ENCODE measurements at regions not wholly inside any gene's neighbourhood (a gene's known extent, or its start where the extent isn't known, plus 50 kb on each side); places are given as distances from the start of the nearest gene placed in this dataset.
"Not testable (repeated sequence)": the region's sequence is repeated elsewhere in the genome, so short reads cannot be mapped to it uniquely, and the experiment has no call there.

DNA sequence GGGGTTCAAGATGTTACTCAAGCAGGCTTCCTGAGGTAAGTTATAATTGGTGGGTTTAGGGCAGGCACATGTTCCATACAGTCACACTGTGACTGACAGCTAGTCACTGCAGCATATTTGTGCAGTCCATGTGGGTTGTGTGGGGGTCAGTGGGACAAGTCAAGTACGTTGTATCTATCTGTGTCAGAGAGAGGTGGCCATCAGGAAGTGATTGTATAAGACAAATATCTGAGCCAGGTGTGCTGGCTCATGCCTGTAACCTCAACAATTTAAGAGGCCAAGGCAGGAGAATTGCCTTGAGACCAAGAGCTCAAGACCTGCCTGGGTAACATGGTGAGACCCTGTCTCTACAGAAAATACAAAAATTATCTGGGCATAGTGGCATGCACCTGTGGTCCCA lies 509.3 kb downstream of the CENPC start:
- DNase-seq, result no peak

DNA sequence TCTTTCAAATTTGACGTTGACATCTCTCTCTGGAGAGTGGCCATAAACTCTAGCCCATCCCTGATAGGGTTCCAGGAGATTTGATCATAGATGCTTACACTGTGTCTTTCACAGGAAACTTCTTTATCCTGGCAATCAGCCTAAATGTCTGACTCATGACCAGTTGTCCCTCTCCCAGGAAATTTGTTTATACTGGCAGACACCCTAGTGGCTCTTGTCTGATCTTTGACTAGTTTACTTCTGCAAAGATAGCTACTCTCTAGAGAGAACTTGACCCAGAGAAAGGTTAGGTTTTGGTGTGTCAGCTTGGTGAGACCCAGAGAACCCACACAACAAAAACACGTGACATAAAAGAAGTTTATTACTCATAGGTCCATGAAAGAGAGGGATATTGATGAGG lies 509.8 kb downstream of the CENPC start:
- DNase-seq, result no peak

DNA sequence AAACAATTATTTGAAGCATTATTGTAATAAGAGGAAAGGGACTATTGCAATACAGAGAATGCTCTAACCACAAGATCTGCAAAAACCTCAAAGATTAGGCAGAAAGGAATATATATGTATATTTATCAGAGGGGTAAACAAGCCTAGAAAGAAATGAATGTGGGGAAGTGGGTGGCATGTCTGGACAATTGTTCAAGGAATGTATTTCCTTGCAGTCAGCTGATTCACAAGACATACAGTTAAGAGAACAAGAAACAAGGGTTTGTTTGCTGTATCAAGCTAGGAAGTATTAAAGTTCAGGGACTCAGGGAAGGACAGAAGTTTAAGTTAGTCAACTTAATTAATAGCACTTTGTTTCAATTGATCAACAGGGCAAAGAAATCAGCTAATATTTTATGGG lies 514.7 kb downstream of the CENPC start:
- no peak for DNase-seq

DNA sequence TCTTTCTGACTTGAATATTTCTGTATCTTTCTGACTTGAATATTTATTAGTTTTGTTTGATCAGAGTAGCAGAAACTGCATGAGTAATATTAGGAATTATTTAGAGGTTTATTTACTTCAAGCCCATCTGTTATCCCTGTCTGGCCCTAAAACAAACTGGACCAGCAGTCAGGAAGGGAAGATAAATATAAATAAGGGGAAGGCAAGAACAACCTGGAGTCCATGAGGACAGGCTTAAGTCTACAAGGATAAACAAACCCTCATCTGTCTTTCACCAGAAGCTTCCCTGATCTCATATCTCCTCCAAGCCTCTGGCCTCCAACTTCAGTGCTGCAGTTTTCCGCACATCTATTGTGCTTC lies 524.9 kb downstream of the CENPC start:
- DNase-seq, result no peak

DNA sequence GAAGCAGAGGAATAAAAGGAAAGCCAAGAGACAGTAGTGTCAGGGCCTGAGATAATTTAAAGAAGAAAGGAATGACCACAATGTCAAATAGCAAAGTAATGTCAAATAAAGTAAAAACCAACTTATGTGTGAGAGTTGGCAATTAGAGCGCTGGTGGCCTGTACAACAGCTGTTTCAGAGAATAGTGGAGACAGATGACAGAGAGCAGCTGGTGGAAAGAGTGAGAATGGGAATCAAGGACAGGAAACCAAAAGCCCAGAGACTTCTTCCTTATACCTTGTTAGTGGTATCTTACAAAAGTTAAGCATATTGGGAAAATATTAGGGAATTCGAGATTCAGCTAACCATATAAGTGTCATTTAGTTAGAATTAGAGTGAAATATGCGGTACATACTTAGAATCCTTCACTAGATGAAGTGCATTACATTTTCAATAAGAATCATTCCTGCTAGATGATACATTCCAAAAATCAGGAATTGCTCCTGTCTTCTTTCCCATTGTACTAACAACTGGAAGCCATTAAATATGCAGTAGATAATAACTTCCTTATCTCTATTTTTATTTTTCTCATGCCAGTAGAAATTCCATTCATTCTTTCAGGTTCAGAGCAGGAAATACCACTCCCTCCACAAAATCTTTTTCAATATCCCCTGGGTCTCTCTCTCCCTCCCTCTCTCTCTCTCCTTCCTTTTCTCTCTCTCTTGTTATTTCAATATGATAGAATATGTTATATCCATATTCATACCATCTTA lies 525.4 kb downstream of the CENPC start:
- no peak for DNase-seq

DNA sequence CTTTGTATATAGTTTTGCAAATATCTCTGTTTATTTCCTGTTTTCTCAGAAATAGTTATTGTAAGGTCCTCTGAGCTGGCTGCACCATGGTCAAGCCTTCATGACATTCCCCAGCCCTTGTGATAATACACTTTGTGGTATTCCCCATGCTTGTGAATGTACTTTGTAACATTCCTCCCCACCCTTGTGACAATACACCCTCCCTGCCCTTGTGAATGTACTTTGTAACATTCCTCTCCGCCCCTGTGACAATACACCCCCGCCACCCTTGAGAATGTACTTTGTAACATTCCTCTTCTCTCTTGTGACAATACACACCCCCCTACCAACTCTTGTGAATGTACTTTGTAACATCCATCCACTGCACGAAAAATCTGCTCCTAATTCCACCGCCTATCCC lies 530.7 kb downstream of the CENPC start:
- DNase-seq, result no peak

DNA sequence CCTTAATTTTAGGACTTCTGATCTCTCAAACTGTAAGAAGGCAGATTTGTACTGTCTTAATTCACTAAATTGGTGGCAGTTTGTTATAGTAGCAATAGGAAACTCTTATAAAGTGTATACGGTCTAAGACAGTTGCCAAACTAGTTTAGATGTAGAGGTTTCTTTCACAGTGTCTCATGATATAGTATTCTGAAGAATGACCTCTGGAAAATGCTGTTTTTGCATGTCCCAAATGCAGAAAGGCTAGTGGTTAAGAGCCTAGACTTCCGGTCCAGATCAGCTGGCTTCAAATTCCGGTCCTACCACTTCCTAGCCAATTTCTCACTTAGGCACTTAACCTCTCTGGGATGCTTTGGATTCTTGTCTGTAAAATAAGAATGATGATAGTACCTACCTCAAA lies 538.5 kb downstream of the CENPC start:
- DNase-seq, result no peak

DNA sequence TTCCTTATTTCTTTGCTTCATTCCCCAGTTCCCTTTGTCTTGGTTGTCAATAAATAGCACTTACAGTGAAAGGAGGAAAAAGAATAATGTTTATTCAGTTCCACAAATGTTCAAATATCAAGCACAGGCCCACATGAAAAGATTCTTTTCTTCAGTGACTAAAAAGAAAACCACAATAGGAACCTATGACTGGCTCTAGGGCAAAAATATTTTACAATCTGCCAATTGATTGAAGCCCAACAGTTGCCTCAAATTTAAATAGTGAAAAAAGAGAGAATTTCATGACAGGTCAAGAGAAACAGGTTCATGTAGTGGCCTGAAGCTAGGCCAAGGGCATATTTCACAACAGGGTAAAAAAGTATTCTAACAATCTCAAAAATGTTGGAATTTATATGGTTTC lies 553.8 kb downstream of the CENPC start:
- DNase-seq, result no peak

DNA sequence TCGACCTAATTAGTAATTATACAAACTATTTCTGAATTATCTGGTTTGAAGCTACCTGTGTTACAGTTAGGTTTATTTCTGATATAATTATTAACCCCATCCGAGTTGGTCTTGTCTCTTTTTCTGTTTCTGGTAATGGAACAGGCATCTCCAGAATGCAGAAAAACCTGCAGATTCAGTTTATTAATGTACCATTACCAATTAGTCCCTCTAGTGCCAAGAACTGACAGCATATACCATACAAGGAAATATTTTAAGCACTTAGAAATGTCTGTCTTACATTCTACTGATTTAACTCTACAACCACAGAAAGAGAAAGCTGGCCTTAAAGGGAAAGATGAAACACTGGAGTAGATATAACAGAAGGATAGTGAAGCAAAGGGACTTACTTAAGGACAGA lies 570.6 kb downstream of the CENPC start:
- DNase-seq, result no peak

DNA sequence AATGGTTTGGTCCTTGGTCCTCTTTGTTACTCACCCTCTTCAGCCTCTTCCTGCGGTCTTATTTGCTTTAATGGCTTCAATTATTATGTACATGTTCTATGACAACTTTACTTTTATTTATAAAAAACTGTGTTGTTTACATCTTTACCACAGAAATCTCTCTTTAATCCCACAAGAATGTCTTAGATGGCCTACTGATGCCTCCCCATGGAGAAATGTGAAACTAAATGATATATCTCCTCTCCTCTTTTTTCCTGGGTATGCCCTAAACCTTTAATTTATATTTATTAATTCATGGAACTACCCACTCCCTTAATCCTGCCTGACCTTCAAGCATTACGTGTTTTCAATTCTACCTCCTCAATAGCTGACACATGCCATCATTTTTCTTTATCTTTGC lies 573.2 kb downstream of the CENPC start:
- no peak for DNase-seq

DNA sequence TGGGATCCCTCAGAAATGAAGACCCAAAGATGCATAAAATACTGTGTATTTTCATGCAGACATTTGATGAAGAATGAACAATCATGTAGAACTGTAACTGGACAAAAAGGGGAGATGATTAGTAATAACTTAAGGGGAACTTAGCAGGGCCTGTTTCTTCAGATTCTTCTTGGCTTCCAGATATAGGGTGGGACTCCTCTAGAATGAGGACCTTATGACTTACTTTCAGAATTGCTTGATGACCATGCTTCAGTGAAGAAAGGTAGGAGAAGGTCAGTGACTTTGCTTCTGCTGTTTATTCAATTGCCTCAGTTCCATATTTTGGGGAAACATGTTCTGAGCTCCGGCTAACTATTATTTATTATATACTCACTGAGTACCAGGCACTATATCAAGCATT lies 580.8 kb downstream of the CENPC start:
- no peak for DNase-seq

DNA sequence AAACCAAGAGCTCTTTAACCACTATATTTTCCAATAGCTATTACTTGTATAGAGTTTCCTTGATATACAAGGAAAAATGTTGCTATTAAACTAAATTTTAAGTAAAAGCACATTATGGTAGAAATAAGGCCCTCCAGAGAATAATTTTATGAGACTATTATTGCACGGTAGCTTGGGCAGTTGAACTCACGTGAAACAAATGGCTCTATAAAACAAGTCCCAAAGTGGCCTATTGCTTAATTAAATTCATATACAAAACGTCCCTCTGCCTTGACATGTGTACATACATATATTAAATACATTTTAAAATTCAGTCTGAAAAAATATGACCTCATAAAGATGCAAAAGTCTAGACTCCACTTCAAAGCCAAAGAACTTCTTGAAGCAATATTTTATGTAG lies 582.2 kb downstream of the CENPC start:
- DNase-seq, result no peak

DNA sequence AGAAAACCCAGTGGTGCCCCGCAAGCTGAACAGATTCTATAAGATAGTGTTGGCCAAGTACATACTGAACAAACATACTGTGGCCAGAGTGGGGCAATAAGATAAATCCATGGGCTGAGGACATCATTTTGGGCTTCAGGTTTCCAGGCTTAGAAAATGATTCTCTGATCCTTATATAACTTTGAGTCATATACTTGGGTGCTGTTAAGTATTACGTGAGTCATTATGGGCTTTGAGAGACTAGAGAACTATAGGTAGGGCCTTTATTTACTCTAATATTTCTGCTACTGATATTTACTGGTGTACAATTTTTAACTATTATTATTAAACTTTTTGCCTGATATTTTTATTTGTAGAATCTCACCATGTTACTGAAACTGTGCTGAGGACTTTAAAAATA lies 586.1 kb downstream of the CENPC start:
- DNase-seq, result no peak

DNA sequence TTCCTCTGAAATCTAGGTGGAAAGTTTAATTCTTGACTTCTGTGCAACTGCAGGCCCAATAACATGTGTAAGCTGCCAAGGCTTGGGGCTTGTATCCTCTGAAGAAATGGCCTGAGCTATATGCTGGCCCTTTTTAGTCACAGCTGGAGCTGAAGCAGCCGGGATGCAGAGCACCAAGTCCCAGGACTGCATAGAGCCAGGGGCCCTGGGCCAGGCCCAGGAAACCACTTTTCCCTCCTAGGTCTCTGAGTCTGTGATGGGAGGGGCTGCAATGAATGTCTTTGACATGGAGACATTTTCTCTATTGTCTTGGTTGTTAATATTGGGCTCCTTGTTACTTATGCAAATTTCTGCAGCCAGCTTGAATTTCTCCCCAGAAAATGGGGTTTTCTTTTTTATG lies 588.5 kb downstream of the CENPC start:
- no peak for DNase-seq

DNA sequence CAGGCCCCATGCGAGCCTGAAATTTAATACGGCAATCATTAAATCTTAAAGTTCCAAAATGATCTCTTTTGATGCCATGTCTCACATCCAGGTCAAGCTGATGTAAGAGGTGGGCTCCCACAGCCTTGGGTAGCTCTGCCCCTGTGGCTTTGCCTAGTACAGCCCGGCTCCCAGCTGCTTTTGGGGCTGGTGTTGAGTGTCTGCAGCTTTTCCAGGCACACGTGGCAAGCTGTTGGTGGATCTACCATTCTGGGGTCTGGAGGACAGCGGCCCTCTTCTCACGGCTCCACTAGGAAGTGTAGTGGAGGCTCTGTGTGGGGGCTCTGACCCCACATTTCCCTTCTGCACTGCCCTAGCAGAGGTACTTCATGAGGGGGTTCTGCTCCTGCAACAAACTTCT lies 588.9 kb downstream of the CENPC start:
- no peak for DNase-seq

DNA sequence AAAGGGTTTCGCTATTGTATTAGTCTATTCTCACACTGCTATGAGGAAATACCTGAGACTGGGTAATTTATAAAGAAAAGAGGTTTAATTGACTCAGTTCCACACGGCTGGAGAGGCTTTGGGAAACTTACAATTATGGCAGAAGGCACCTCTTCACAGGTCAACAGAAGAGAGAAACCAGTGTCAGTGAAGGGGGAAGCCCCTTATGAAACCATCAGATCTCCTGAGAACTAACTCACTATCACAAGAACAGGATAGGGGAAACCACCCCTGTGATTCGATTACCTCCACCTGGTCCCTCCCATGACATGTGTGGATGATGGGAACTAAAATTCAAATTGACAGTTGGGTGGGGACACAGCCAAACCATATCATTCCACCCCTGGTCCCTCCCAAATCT lies 589.5 kb downstream of the CENPC start:
- no peak for DNase-seq

DNA sequence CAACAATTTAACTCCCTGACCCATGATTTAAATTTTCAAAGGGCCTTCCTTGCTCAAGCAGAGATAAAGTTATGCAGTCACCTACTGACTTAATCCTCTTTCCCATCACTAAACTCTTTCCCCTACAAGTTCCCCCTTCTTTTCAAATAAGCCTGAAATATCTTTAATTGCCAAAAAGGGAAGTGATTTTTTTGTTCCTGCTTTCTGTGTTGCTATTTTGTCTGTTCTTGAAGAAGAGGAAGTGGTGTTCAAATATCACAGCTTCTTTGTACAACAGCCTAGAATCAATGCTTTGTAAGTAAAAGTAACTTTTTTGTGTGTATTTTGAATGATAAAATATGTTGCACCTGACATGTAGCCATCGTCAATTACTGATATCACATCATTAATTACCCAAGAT lies 595.9 kb downstream of the CENPC start:
- no peak for DNase-seq

DNA sequence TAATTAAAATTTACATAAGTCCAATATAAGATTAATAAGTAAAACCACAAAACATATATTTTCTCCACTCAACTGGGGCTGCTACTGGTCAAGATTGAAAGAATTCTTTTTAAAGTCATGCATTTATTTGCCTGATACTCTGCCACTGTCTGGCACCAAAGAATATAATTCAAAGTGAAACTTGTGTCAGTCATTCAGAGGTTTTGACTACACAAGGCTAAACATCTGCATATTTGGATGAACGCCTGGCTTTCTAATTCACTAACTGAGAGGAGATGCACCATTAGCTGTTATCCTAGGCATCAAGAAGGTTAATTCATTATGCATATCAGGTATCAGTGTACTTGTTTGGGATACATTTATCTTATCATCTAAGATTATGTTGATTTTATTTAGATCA lies 598.5 kb downstream of the CENPC start:
- DNase-seq, result no peak

DNA sequence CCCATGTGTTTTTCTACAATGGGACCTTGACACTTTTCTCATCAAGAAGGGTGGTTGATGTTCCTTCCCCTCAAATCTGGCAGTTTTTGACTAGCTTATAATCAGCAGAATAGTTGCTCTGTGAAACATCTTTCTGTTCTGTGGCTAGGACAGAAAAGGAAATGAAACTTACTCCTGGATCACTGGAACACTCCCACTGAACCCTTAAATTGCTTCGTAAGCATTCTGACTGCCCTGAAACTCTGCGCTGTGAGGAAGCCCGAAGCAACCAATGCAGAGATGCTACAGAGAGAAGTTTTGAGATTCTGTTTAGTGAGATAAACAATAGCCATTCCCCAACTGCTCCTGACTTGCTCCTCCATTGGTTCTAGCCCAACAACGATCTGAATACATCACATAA lies 602.2 kb downstream of the CENPC start:
- DNase-seq, result no peak

DNA sequence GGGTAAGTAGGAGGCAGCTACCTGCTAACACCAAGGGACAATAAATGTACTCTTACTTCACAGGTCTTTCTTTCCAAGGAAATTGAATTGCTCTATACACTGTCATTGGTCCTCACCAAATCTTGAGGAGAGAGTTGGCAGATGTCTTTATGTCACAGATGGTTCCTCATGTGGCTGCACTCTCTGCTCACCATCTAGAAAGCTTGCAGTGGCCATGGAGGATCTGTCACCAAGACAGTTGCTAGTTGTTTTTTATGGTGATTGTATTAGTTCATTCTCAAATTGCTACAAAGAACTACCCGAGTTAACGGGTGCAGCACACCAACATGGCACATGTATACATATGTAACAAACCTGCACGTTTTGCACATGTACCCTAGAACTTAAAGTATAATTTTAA lies 613.3 kb downstream of the CENPC start:
- DNase-seq, result not testable (repeated sequence)

DNA sequence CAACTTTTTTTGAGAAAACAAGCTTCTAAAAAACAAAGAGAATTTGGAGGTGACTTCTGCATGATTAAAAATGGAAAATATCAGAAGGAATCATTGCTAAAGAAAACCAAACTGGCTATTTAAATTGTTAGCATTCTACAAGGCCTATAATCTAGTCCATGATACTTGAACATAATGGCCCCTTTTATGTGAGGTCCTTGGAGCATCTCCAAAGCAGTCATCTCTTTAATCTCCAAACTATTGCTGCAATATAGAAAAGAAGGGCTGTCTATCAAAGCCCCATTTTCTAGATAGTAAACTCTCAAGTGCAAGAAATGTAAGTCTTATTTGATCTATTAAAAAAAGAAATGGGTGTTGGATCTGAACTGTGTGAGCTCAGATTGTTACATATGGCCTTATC lies 615.1 kb downstream of the CENPC start:
- DNase-seq, result no peak

DNA sequence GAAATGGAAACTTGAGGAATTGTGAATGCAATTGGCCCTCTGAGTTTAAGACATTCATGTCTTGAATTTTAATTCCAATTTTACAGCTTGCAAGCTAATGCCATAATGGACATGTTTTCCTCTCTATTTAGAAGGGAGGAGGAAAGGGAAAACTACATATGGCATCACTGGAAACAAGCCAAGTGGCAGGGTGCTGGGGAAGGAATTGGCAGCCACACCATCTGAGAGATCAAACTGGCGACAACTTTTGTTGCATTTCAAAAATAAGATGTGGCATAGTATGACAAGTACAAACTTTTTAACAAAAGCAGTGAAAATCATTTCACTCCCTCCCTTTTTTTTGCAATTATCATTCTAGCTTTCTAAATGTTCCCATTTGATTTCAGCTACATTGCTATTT lies 615.6 kb downstream of the CENPC start:
- no peak for DNase-seq

DNA sequence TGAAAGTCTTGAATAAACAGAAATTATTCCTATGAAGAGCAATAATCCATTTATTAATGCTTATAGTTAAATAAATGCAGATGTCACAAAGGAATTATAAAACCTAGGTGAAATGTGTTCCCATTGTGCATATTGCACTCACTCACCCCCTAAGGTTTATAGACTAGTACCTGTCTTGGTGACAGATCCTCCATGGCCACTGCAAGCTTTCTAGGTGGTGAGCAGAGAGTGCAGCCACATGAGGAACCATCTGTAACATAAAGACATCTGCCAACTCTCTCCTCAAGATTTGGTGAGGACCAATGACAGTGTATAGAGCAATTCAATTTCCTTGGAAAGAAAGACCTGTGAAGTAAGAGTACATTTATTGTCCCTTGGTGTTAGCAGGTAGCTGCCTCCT lies 616.4 kb downstream of the CENPC start:
- DNase-seq, result not testable (repeated sequence)

DNA sequence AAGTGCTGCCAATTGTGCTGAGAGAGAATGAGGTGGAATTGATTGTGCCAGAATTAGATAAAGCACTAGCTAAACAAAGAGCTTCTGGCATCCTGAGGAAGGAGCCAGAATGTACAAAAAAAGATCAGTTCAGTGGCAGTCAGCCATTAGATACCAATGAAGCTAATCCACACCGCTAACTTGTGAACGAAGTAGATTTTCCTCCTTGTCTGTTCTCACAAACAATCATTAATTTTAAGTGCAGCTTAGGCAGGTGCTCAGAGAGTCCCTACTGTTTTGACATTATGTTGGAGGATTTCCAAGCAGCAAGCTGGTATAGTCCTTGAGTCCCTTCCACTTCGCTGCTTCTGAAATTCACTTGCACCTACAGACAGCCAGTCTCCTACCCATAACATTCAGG lies 617.4 kb downstream of the CENPC start:
- DNase-seq, result peak; percentile 51

DNA sequence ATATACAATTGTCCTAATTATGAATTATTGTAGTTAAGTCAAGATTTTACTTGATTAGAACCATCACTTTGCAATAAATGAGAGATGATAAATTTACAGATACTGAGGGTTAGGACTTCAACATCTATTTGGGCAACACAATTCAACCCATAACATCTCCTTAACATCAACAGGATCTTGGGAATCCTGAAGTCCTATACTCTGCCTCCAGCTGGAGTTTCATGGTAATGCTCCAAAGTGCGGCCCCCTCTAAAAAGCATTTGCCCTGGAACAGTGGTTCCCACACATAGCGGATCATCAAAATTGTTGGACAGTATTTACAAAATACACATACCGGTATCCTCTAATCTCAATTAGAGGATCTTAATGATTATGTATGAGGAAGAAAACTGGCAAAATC lies 618.6 kb downstream of the CENPC start:
- no peak for DNase-seq
